Activated CD4-positive, alpha-beta T cell treated with anti-CD3 and anti-CD28 coated beads, Interleukin-2, amount 50 U/mL, for 1 hour (primary cell): ENCODE measurements at regions not wholly inside any gene's neighbourhood (a gene's known extent, or its start where the extent isn't known, plus 50 kb on each side); places are given as distances from the start of the nearest gene placed in this dataset.

ENCODE experiments used
- DNase-seq: peaks from one replicate; pipeline ENCODE4 v3.0.0-alpha.2; 2020

- no peak for DNase-seq
Measured at GRCh38 chr1:244352156-244352830, 99.4 kb downstream of the ADSS2 start.

- DNase-seq = no peak
Measured at GRCh38 chr1:244353551-244354091, 98.1 kb downstream of the ADSS2 start.

GRCh38 chr1:244354810-244355278, 96.9 kb downstream of the ADSS2 start:
- no peak for DNase-seq

DNA sequence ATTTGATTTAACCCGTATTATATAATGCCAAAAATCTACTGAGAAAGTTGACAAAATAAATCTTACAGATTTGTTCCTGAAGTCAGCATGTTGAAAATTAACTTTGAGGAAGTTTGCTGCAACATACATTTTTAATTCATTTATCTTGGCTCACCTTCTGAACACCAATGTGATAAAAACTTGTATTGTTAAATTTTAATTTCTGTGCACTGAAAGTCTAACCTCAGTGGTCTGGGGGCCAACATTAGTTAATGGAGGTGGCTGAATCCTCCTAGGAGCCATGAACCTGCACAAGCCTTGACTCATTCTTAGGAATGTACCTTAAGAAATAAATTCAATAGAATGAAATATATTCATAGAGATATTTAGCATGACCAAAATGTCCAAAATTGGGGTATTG, 95.3 kb downstream of the ADSS2 start:
- DNase-seq = no peak
